ENCODE measurements at regions not wholly inside any gene's neighbourhood (a gene's known extent, or its start where the extent isn't known, plus 50 kb on each side); places are given as distances from the start of the nearest gene placed in this dataset.
"Not testable (repeated sequence)": the region's sequence is repeated elsewhere in the genome, so short reads cannot be mapped to it uniquely, and the experiment has no call there.

DNA sequence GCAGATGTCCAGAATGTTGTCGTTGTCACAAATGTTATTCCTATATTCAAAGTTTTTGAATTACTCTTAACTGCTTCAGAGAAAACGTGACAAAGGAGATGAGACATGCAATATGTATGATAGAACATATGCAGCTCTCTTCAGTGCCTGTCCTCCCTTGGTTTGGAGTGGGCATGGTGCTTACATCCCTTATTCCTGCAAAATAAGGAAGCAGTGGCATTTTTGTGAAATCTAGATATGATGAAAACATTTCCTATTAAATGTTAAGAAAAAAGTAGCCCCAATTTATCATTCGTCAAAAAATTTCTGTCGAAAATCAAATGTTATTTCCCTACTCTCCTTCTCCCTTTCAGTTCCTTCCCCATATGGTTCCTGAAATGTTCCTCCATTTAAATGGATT, 457.5 kb upstream of the FANCL start:
- FAIRE-seq: no peak
- BruUV-seq (replicated peaks): no TSS peak

GRCh38 chr2:58694114-58694513, 453.0 kb upstream of the FANCL start:
- H3K9me3 ChIP-seq (replicated peaks; ENCODE audit: control insufficient read depth, insufficient read depth, low read length); DNase-seq (ENCODE audit: low read depth, low spot score); BruUV-seq (replicated peaks); intact Hi-C loops (cut with micrococcal nuclease; ENCODE audit: unreplicated experiment); H3K36me3 ChIP-seq (ENCODE audit: control insufficient read depth in 2 of 2, insufficient read depth in 2 of 2, low read length in 1 of 2); H4K20me1 ChIP-seq (ENCODE audit: control insufficient read depth, insufficient read depth); H2AFZ ChIP-seq (ENCODE audit: control insufficient read depth, low read depth, low read length); H3K4me2 ChIP-seq (ENCODE audit: control insufficient read depth, insufficient read depth); H3K79me2 ChIP-seq (ENCODE audit: control insufficient read depth, insufficient read depth, low read length); POLR2A ChIA-PET; ATAC-seq; H3K4me3 ChIP-seq; H3K4me1 ChIP-seq (ENCODE audit: control insufficient read depth, insufficient read depth, low read length); CTCF ChIA-PET; RAD21 ChIA-PET (ENCODE audit: unreplicated experiment); in situ Hi-C loops (cut with MboI); H3K27me3 ChIP-seq (replicated peaks in 1 of 2; ENCODE audit: control insufficient read depth in 2 of 2, insufficient read depth in 2 of 2, low read length in 1 of 2); H3K9ac ChIP-seq (ENCODE audit: control insufficient read depth, insufficient read depth, low read length); H3K27ac ChIP-seq (ENCODE audit: control insufficient read depth, insufficient read depth): not testable (repeated sequence)
- 86% methylated on average over 2 of the region's 2 CpGs for WGBS (ENCODE audit: insufficient coverage, insufficient replicate concordance, low lambda C conversion rate, missing lambda C conversion rate)
- peak; percentile 35 for FAIRE-seq
- SMC1A ChIA-PET (ENCODE audit: uncharacterized antibody, unreplicated experiment): interaction anchor here (0.7 kb wide), 1 partner anchor 174 kb away, joined by 3 read pairs; no protein-coding TSS in a partner anchor

More for the DNA sequence above, 457.5 kb upstream of the FANCL start:
- no peaks in the 10 kb centered on the region for H3K36me3 ChIP-seq (ENCODE audit: control insufficient read depth in 2 of 2, insufficient read depth in 2 of 2, low read length in 1 of 2)
- in situ Hi-C loops (cut with MboI): no loop called here
- 1% methylated on average over 4 of the region's 4 CpGs for WGBS (ENCODE audit: insufficient coverage, insufficient replicate concordance, low lambda C conversion rate, missing lambda C conversion rate)
- no peak overlapping the region for H3K4me3 ChIP-seq
- H4K20me1 ChIP-seq (ENCODE audit: control insufficient read depth, insufficient read depth): no peaks in the 10 kb centered on the region
- no peak for ATAC-seq
- SMC1A ChIA-PET (ENCODE audit: uncharacterized antibody, unreplicated experiment): interaction anchor here (1.9 kb wide), 1 partner anchor 23 kb away, joined by 4 read pairs; no protein-coding TSS in a partner anchor
- no peaks in the 10 kb centered on the region for H3K9me3 ChIP-seq (replicated peaks; ENCODE audit: control insufficient read depth, insufficient read depth, low read length)
- H3K4me2 ChIP-seq (ENCODE audit: control insufficient read depth, insufficient read depth): no peak overlapping the region
- RAD21 ChIA-PET (ENCODE audit: unreplicated experiment): no interaction called here
- CTCF ChIA-PET: no interaction called here
- no peak overlapping the region for H2AFZ ChIP-seq (ENCODE audit: control insufficient read depth, low read depth, low read length)
- DNase-seq (ENCODE audit: low read depth, low spot score): no peak
- H3K4me1 ChIP-seq (ENCODE audit: control insufficient read depth, insufficient read depth, low read length): no peaks in the 10 kb centered on the region
- no peaks in the 10 kb centered on the region for H3K79me2 ChIP-seq (ENCODE audit: control insufficient read depth, insufficient read depth, low read length)
- no peaks in the 10 kb centered on the region for H3K27me3 ChIP-seq (replicated peaks in 1 of 2; ENCODE audit: control insufficient read depth in 2 of 2, insufficient read depth in 2 of 2, low read length in 1 of 2)
- intact Hi-C loops (cut with micrococcal nuclease; ENCODE audit: unreplicated experiment): no loop called here
- no peak overlapping the region for H3K27ac ChIP-seq (ENCODE audit: control insufficient read depth, insufficient read depth)
- TF ChIP-seq RAD21 (IDR thresholded peaks at IDR 0.05; ENCODE audit: insufficient read depth, low read depth, low read length): no peak
- no peak for TF ChIP-seq SMARCA5 (IDR thresholded peaks at IDR 0.05)
- H3K9ac ChIP-seq (ENCODE audit: control insufficient read depth, insufficient read depth, low read length): no peak overlapping the region
- POLR2A ChIA-PET: no interaction called here

- DNase-seq (ENCODE audit: low read depth, low spot score); H3K4me3 ChIP-seq; H3K9ac ChIP-seq (ENCODE audit: control insufficient read depth, insufficient read depth, low read length); BruUV-seq (replicated peaks); H3K79me2 ChIP-seq (ENCODE audit: control insufficient read depth, insufficient read depth, low read length); H3K9me3 ChIP-seq (replicated peaks; ENCODE audit: control insufficient read depth, insufficient read depth, low read length); intact Hi-C loops (cut with micrococcal nuclease; ENCODE audit: unreplicated experiment); POLR2A ChIA-PET; H3K27me3 ChIP-seq (replicated peaks in 1 of 2; ENCODE audit: control insufficient read depth in 2 of 2, insufficient read depth in 2 of 2, low read length in 1 of 2); H3K36me3 ChIP-seq (ENCODE audit: control insufficient read depth in 2 of 2, insufficient read depth in 2 of 2, low read length in 1 of 2); CTCF ChIA-PET; H3K4me2 ChIP-seq (ENCODE audit: control insufficient read depth, insufficient read depth); in situ Hi-C loops (cut with MboI); H4K20me1 ChIP-seq (ENCODE audit: control insufficient read depth, insufficient read depth); RAD21 ChIA-PET (ENCODE audit: unreplicated experiment); ATAC-seq; H2AFZ ChIP-seq (ENCODE audit: control insufficient read depth, low read depth, low read length); H3K4me1 ChIP-seq (ENCODE audit: control insufficient read depth, insufficient read depth, low read length); H3K27ac ChIP-seq (ENCODE audit: control insufficient read depth, insufficient read depth); FAIRE-seq: not testable (repeated sequence)
- SMC1A ChIA-PET (ENCODE audit: uncharacterized antibody, unreplicated experiment): interaction anchor here (1.1 kb wide), 1 partner anchor 16 kb away, joined by 3 read pairs; no protein-coding TSS in a partner anchor
- WGBS (ENCODE audit: insufficient coverage, insufficient replicate concordance, low lambda C conversion rate, missing lambda C conversion rate): 0% methylated on average over 2 of the region's 2 CpGs
Measured at GRCh38 chr2:58691041-58691440, 449.9 kb upstream of the FANCL start.

Measured in GM12878 (cell line).